ENCODE measurements at regions not wholly inside any gene's neighbourhood (a gene's known extent, or its start where the extent isn't known, plus 50 kb on each side); places are given as distances from the start of the nearest gene placed in this dataset.

- H3K27ac ChIP-seq (ENCODE audit: low read depth, low read length) = no peak overlapping the region
- no peaks in the 10 kb centered on the region for H3K4me1 ChIP-seq (ENCODE audit: control insufficient read depth in 2 of 2, insufficient read depth in 2 of 2, low read length in 2 of 2)
- no peaks in the 10 kb centered on the region for H3K36me3 Mint-ChIP-seq
- no peaks in the 10 kb centered on the region for H3K36me3 ChIP-seq (ENCODE audit: control insufficient read depth in 2 of 3, insufficient read depth in 3 of 3, low read length in 3 of 3)
- no peaks in the 10 kb centered on the region for H3K9me3 ChIP-seq (ENCODE audit: control insufficient read depth in 2 of 3, low read length in 3 of 3)
- no peak overlapping the region for H3K4me3 ChIP-seq (ENCODE audit: low read length)
- CTCF ChIA-PET = no interaction called here
- no peak overlapping the region for H3K27ac Mint-ChIP-seq
- intact Hi-C loops (cut with micrococcal nuclease) = no loop called here
- DNase-seq (no peak), ATAC-seq (no peak)
- no peak overlapping the region for H3K4me3 Mint-ChIP-seq
- POLR2A ChIA-PET = no interaction called here
- peaks cover 0 to 9% (median 0%) of the 10 kb centered on the region in 11 donors for H3K9me3 Mint-ChIP-seq
- H3K27me3 ChIP-seq (ENCODE audit: control insufficient read depth in 2 of 2, insufficient read depth in 2 of 2, low read length in 2 of 2) = no peaks in the 10 kb centered on the region
- no peaks in the 10 kb centered on the region for H3K4me1 Mint-ChIP-seq
- H3K27me3 Mint-ChIP-seq = peaks cover 6 to 26% (median 18%) of the 10 kb centered on the region in 5 donors
These were observed 59.6 kb upstream of the FAM204A start for GRCh38 chr10:118401708-118402193.

GRCh38 chr10:118397391-118397790, 55.3 kb upstream of the FAM204A start:
- intact Hi-C loops (cut with micrococcal nuclease) = no loop called here
- H3K27me3 Mint-ChIP-seq = peaks cover 6 to 20% (median 18%) of the 10 kb centered on the region in 5 donors
- peaks cover 0 to 7% (median 0%) of the 10 kb centered on the region in 11 donors for H3K9me3 Mint-ChIP-seq
- H3K4me3 Mint-ChIP-seq = no peak overlapping the region
- no peaks in the 10 kb centered on the region for H3K27me3 ChIP-seq (ENCODE audit: control insufficient read depth in 2 of 2, insufficient read depth in 2 of 2, low read length in 2 of 2)
- H3K27ac Mint-ChIP-seq = no peak overlapping the region
- H3K4me1 ChIP-seq (ENCODE audit: control insufficient read depth in 2 of 2, insufficient read depth in 2 of 2, low read length in 2 of 2) = no peaks in the 10 kb centered on the region
- H3K4me3 ChIP-seq (ENCODE audit: low read length) = no peak overlapping the region
- ChIA-PET POLR2A (no interaction called here), CTCF (no interaction called here)
- H3K9me3 ChIP-seq (ENCODE audit: control insufficient read depth in 2 of 3, low read length in 3 of 3) = no peaks in the 10 kb centered on the region
- peaks cover 0 to 8% (median 5%) of the 10 kb centered on the region in 7 donors for H3K4me1 Mint-ChIP-seq
- H3K36me3 ChIP-seq (ENCODE audit: control insufficient read depth in 2 of 3, insufficient read depth in 3 of 3, low read length in 3 of 3) = no peaks in the 10 kb centered on the region
- no peak for DNase-seq
- H3K36me3 Mint-ChIP-seq = no peaks in the 10 kb centered on the region
- H3K27ac ChIP-seq (ENCODE audit: low read depth, low read length) = no peak overlapping the region
- ATAC-seq = no peak

- Histone ChIP-seq H3K4me3 (ENCODE audit: low read length) (no peak overlapping the region), H3K27ac (ENCODE audit: low read depth, low read length) (no peak overlapping the region), H3K9me3 (ENCODE audit: control insufficient read depth in 2 of 3, low read length in 3 of 3) (no peaks in the 10 kb centered on the region), H3K27me3 (ENCODE audit: control insufficient read depth in 2 of 2, insufficient read depth in 2 of 2, low read length in 2 of 2) (no peaks in the 10 kb centered on the region), H3K36me3 (ENCODE audit: control insufficient read depth in 2 of 3, insufficient read depth in 3 of 3, low read length in 3 of 3) (no peaks in the 10 kb centered on the region), H3K4me1 (ENCODE audit: control insufficient read depth in 2 of 2, insufficient read depth in 2 of 2, low read length in 2 of 2) (no peaks in the 10 kb centered on the region)
- H3K4me3 Mint-ChIP-seq = no peak overlapping the region
- H3K27ac Mint-ChIP-seq = no peak overlapping the region
- no peaks in the 10 kb centered on the region for H3K36me3 Mint-ChIP-seq
- DNase-seq (no peak), ATAC-seq (no peak)
- H3K9me3 Mint-ChIP-seq = peaks cover 0 to under 1% (median 0%) of the 10 kb centered on the region in 11 donors
- ChIA-PET CTCF (no interaction called here), POLR2A (no interaction called here)
- peaks cover 8 to 28% (median 22%) of the 10 kb centered on the region in 5 donors for H3K27me3 Mint-ChIP-seq
- intact Hi-C loops (cut with micrococcal nuclease) = no loop called here
- H3K4me1 Mint-ChIP-seq = peaks cover 0 to 8% (median 5%) of the 10 kb centered on the region in 7 donors
These were observed 53.8 kb upstream of the FAM204A start for GRCh38 chr10:118395947-118396346.

GRCh38 chr10:118394301-118395200, 52.4 kb upstream of the FAM204A start:
- H3K36me3 Mint-ChIP-seq = peaks cover 0 to 5% (median 0%) of the 10 kb centered on the region in 5 donors
- H3K9me3 Mint-ChIP-seq = peaks cover 0 to 8% (median 3%) of the 10 kb centered on the region in 11 donors
- ATAC-seq = no peak
- Histone ChIP-seq H3K4me3 (ENCODE audit: low read length) (no peak overlapping the region), H3K36me3 (ENCODE audit: control insufficient read depth in 2 of 3, insufficient read depth in 3 of 3, low read length in 3 of 3) (no peaks in the 10 kb centered on the region), H3K27me3 (ENCODE audit: control insufficient read depth in 2 of 2, insufficient read depth in 2 of 2, low read length in 2 of 2) (no peaks in the 10 kb centered on the region), H3K27ac (ENCODE audit: low read depth, low read length) (no peak overlapping the region), H3K9me3 (ENCODE audit: control insufficient read depth in 2 of 3, low read length in 3 of 3) (no peaks in the 10 kb centered on the region), H3K4me1 (ENCODE audit: control insufficient read depth in 2 of 2, insufficient read depth in 2 of 2, low read length in 2 of 2) (no peaks in the 10 kb centered on the region)
- no peak overlapping the region for H3K27ac Mint-ChIP-seq
- peak overlapping the region in 1 of 10 donors; percentile 0 for H3K4me3 Mint-ChIP-seq
- ChIA-PET POLR2A (no interaction called here), CTCF (interaction anchor here (0.7 kb wide), 1 partner anchor 317 kb away, joined by 3 read pairs; no protein-coding TSS in a partner anchor)
- peaks cover 14 to 39% (median 32%) of the 10 kb centered on the region in 5 donors for H3K27me3 Mint-ChIP-seq
- intact Hi-C loops (cut with micrococcal nuclease) = no loop called here
- DNase-seq = no peak
- peaks cover 0 to 8% (median 5%) of the 10 kb centered on the region in 7 donors for H3K4me1 Mint-ChIP-seq

GRCh38 chr10:118392761-118393160, 50.6 kb upstream of the FAM204A start:
- peaks cover 0 to 8% (median 5%) of the 10 kb centered on the region in 7 donors for H3K4me1 Mint-ChIP-seq
- H3K4me3 ChIP-seq (ENCODE audit: low read length) = no peak overlapping the region
- H3K4me3 Mint-ChIP-seq = no peak overlapping the region
- peaks cover 0 to 19% (median 9%) of the 10 kb centered on the region in 11 donors for H3K9me3 Mint-ChIP-seq
- peaks cover 11 to 50% (median 34%) of the 10 kb centered on the region in 5 donors for H3K27me3 Mint-ChIP-seq
- H3K36me3 Mint-ChIP-seq = peaks cover 0 to 5% (median 0%) of the 10 kb centered on the region in 5 donors
- H3K9me3 ChIP-seq (ENCODE audit: control insufficient read depth in 2 of 3, low read length in 3 of 3) = no peaks in the 10 kb centered on the region
- DNase-seq (no peak), ATAC-seq (no peak)
- H3K27ac ChIP-seq (ENCODE audit: low read depth, low read length) = no peak overlapping the region
- POLR2A ChIA-PET = no interaction called here
- CTCF ChIA-PET = no interaction called here
- intact Hi-C loops (cut with micrococcal nuclease) = no loop called here
- H3K27ac Mint-ChIP-seq = no peak overlapping the region
- no peaks in the 10 kb centered on the region for H3K36me3 ChIP-seq (ENCODE audit: control insufficient read depth in 2 of 3, insufficient read depth in 3 of 3, low read length in 3 of 3)
- no peaks in the 10 kb centered on the region for H3K4me1 ChIP-seq (ENCODE audit: control insufficient read depth in 2 of 2, insufficient read depth in 2 of 2, low read length in 2 of 2)
- no peaks in the 10 kb centered on the region for H3K27me3 ChIP-seq (ENCODE audit: control insufficient read depth in 2 of 2, insufficient read depth in 2 of 2, low read length in 2 of 2)

All from naive thymus-derived CD4-positive, alpha-beta T cell (primary cell).